GM23248 (cell line): ENCODE measurements at regions not wholly inside any gene's neighbourhood (a gene's known extent, or its start where the extent isn't known, plus 50 kb on each side); places are given as distances from the start of the nearest gene placed in this dataset.

ENCODE experiments used
- DNase-seq: peaks from one replicate; pipeline ENCODE4 v3.0.0-alpha.2; 2015
- H2AFZ ChIP-seq: fragments of 200-600 bp; sonication (generic); 2 replicates; pipeline ENCODE4 v1.6.1; 2016; ENCODE audit warnings: antibody characterized with exemption
- H3F3A ChIP-seq: fragments of 200-600 bp; sonication (generic); 2 replicates; pipeline ENCODE4 v1.6.1; 2016; ENCODE audit warnings: mild to moderate bottlenecking, antibody characterized with exemption, mixed run types; ENCODE audit not compliant: insufficient read depth
- H3K27ac ChIP-seq: fragments of 200-600 bp; sonication (generic); 2 replicates; pipeline ENCODE4 v1.5.1; 2016; ENCODE audit warnings: mild to moderate bottlenecking
- H3K27me3 ChIP-seq: fragments of 200-600 bp; sonication (generic); replicated peaks from 2 replicates; pipeline ENCODE4 v1.6.1; 2016; ENCODE audit warnings: mild to moderate bottlenecking; ENCODE audit not compliant: insufficient read depth
- H3K36me3 ChIP-seq: fragments of 200-600 bp; sonication (generic); 2 replicates; pipeline ENCODE4 v1.6.1; 2016; ENCODE audit warnings: low read depth, mild to moderate bottlenecking
- H3K4me1 ChIP-seq: fragments of 200-600 bp; sonication (generic); 2 replicates; pipeline ENCODE4 v1.6.1; 2016; ENCODE audit warnings: mild to moderate bottlenecking; ENCODE audit not compliant: insufficient read depth
- H3K4me2 ChIP-seq: fragments of 200-600 bp; sonication (generic); one replicate; pipeline ENCODE4 v1.6.1; 2016; ENCODE audit warnings: mild to moderate bottlenecking; ENCODE audit not compliant: unreplicated experiment
- H3K4me3 ChIP-seq: fragments of 200-600 bp; sonication (generic); 2 replicates; pipeline ENCODE4 v1.5.1; 2016; ENCODE audit warnings: mild to moderate bottlenecking
- H3K79me2 ChIP-seq: fragments of 200-600 bp; sonication (generic); 2 replicates; pipeline ENCODE4 v1.6.1; 2016; ENCODE audit warnings: mild to moderate bottlenecking; ENCODE audit not compliant: insufficient read depth
- H3K9ac ChIP-seq: fragments of 200-600 bp; sonication (generic); 2 replicates; pipeline ENCODE4 v1.6.1; 2016; ENCODE audit warnings: mild to moderate bottlenecking
- H3K9me2 ChIP-seq: fragments of 200-600 bp; sonication (generic); 2 replicates; pipeline ENCODE4 v1.6.1; 2016; ENCODE audit warnings: mixed run types, mild to moderate bottlenecking, moderate library complexity; ENCODE audit not compliant: insufficient read depth
- H3K9me3 ChIP-seq: fragments of 200-600 bp; sonication (generic); one replicate; pipeline ENCODE4 v1.6.1; 2017; ENCODE audit warnings: low read depth
- H4K20me1 ChIP-seq: fragments of 200-600 bp; sonication (generic); 2 replicates; pipeline ENCODE4 v1.6.0; 2016; ENCODE audit not compliant: insufficient read depth
- EZH2 ChIP-seq: fragments of 200-600 bp; sonication (generic); IDR thresholded peaks from 2 replicates; pipeline ENCODE4 v1.6.1; 2018; ENCODE audit warnings: antibody characterized with exemption, mild to moderate bottlenecking; ENCODE audit not compliant: insufficient read depth, poor library complexity, severe bottlenecking
- EZH2phosphoT487 ChIP-seq: fragments of 200-600 bp; sonication (generic); IDR thresholded peaks from 2 replicates; pipeline ENCODE4 v1.6.1; 2018; ENCODE audit warnings: antibody characterized with exemption, moderate library complexity, mild to moderate bottlenecking, low read depth; ENCODE audit not compliant: insufficient read depth
- WGBS, 2 experiments: methylation state at CpG; one replicate each; pipeline ENCODE4 v1.1.6; 2015 to 2017; ENCODE audit warnings: low lambda C conversion rate in 2 of 2, low coverage in 1 of 2; ENCODE audit errors: missing lambda C conversion rate in 2 of 2; 5-methylcytosine and 5-hydroxymethylcytosine counted together
- in situ Hi-C: fragments of 300-500 bp; cut with MboI; formaldehyde crosslinking; loops from 2 replicates; pipeline ENCODE4 v1.15.0; 2020

DNA sequence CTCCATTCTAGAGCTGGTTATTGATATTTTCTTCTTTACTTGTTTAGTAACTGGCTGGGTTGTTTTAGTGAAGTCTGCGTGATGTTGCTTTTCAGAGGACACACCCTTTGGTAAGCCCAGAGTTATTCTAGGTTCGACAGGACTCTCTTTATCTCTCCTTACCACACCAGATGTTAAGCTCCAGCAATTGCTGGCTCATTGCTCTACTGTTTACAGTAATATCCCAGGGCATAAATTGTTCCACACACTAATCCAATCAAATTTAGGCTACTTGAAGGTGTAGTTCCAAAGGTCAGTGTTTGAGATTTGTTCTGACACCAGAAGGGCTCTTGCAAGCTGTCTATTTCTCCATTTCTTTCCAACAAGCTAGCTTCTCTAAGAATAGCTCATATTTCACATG lies 506.6 kb downstream of the NR4A2 start:
- no peaks in the 10 kb centered on the region; the same call in 1 of the 2 replicates for H3K9me2 ChIP-seq
- H4K20me1 ChIP-seq: no peaks in the 10 kb centered on the region
- DNase-seq: no peak
- no peaks in the 10 kb centered on the region for H3K27me3 ChIP-seq
- no peaks in the 10 kb centered on the region for H3K36me3 ChIP-seq
- no peak overlapping the region for H3K9ac ChIP-seq
- no peak for TF ChIP-seq EZH2
- TF ChIP-seq EZH2phosphoT487: no peak
- in situ Hi-C loops: no loop called here
- H3K9me3 ChIP-seq: no peaks in the 10 kb centered on the region
- H2AFZ ChIP-seq: no peak overlapping the region
- H3K79me2 ChIP-seq: no peaks in the 10 kb centered on the region
- 10 to 11% methylated on average over 2 of the region's 2 CpGs for WGBS, 2 experiments
- no peak overlapping the region for H3K4me2 ChIP-seq
- no peaks in the 10 kb centered on the region for H3F3A ChIP-seq
- no peak overlapping the region for H3K27ac ChIP-seq
- H3K4me3 ChIP-seq: no peak overlapping the region
- H3K4me1 ChIP-seq: no peaks in the 10 kb centered on the region

DNA sequence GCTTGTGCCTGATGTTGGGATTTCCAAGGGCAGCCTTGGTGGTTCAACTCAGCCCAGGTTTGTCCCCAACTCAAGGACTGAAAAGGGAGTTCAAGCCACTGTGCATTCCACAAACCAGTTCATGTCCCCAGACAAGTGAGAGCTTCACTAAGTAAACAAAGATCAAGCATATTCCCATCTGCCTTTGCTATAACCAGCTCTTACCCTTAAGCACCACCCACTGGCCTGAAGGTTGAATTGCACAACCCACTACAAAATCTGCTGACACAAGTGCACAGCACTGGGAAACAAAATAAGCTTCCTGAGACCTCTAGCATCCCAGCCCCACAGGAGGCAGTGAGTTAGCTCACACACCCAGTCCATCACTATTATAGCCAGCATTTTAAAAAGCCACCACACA lies 516.7 kb downstream of the NR4A2 start:
- Histone ChIP-seq H3K4me1 (no peaks in the 10 kb centered on the region), H4K20me1 (no peaks in the 10 kb centered on the region), H3K27ac (no peak overlapping the region), H3F3A (no peaks in the 10 kb centered on the region), H3K4me3 (no peak overlapping the region), H3K9me3 (no peaks in the 10 kb centered on the region), H3K27me3 (no peaks in the 10 kb centered on the region), H2AFZ (no peak overlapping the region), H3K36me3 (no peaks in the 10 kb centered on the region), H3K9ac (no peak overlapping the region), H3K4me2 (no peak overlapping the region), H3K9me2 (no peaks in the 10 kb centered on the region), H3K79me2 (no peaks in the 10 kb centered on the region)
- TF ChIP-seq EZH2 (no peak), EZH2phosphoT487 (no peak)
- in situ Hi-C loops: no loop called here
- peak; percentile 0 for DNase-seq

DNA sequence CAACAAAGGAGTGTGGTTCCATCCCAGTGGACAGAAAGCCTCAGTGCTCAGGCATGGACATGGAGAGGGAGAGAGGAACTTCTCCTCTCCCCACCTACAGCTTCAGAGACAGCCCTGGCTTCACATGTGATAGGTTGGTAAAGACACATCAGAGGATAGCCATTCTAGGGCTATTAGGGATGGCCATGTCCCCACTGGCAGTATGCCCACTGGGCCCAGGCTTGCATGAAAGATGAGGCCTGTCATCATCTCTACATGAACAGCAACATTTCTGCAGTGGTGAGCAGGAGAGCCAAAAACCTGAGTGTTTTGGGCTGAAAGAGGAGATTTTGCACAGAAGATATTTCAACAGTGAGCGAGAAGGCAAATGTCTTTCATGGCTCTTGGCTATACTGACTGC lies 517.2 kb downstream of the NR4A2 start:
- no peak overlapping the region for H2AFZ ChIP-seq
- H3K4me2 ChIP-seq: no peak overlapping the region
- H3K4me3 ChIP-seq: no peak overlapping the region
- in situ Hi-C loops: no loop called here
- H3K36me3 ChIP-seq: no peaks in the 10 kb centered on the region
- no peaks in the 10 kb centered on the region for H3K27me3 ChIP-seq
- no peaks in the 10 kb centered on the region for H4K20me1 ChIP-seq
- TF ChIP-seq EZH2 (no peak), EZH2phosphoT487 (no peak)
- no peaks in the 10 kb centered on the region for H3K9me2 ChIP-seq
- H3K9ac ChIP-seq: no peak overlapping the region
- H3F3A ChIP-seq: no peaks in the 10 kb centered on the region
- no peak overlapping the region for H3K27ac ChIP-seq
- DNase-seq: no peak
- H3K9me3 ChIP-seq: no peaks in the 10 kb centered on the region
- H3K4me1 ChIP-seq: no peaks in the 10 kb centered on the region
- WGBS, 2 experiments: 32 to 38% methylated on average over 1 of the region's 1 CpG
- H3K79me2 ChIP-seq: no peaks in the 10 kb centered on the region

DNA sequence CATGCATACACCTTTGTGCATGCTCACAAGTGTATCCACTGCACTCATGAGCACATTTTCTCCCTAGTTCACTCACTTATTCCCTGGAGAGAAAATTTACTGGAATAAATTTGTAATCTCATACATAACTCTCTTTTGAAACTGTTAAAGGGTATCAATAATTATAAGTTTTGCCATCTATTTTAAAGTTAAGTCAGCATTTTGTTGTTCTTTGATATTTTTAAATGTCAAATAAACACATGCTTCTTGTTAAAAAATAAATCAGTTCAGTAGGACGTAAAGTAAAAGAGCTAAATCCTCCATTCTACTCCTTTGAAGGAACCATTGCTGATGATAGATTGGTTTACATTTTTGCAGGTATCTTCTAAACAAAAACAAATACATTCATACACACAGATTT lies 522.1 kb downstream of the NR4A2 start:
- Histone ChIP-seq H2AFZ (no peak overlapping the region), H4K20me1 (no peaks in the 10 kb centered on the region), H3K9me2 (no peaks in the 10 kb centered on the region), H3K79me2 (no peaks in the 10 kb centered on the region), H3K36me3 (no peaks in the 10 kb centered on the region), H3K4me1 (no peaks in the 10 kb centered on the region), H3K4me3 (no peak overlapping the region), H3K27me3 (no peaks in the 10 kb centered on the region), H3K9me3 (no peaks in the 10 kb centered on the region), H3K4me2 (no peak overlapping the region), H3F3A (no peaks in the 10 kb centered on the region), H3K9ac (no peak overlapping the region), H3K27ac (no peak overlapping the region)
- no peak for DNase-seq
- WGBS, 2 experiments: 0 to 2% methylated on average over 1 of the region's 1 CpG
- in situ Hi-C loops: no loop called here
- TF ChIP-seq EZH2 (no peak), EZH2phosphoT487 (no peak)

DNA sequence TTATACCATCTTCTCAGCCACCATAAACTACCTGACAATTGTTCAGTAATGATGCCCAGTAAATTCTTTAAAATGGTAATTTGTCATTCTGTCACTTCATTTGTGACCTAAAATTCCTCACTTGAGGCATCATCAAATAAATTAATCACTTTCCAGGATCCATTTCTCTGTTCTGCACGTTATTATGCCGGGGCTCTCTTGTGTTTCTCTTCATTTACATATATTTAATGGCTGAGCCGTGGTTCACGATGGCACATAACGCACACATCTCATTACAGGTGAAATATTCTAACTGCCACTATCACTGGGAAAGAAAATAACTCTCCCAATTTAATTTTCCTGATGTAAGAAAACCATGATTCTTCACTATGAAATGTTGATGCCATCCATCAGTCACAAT lies 529.6 kb downstream of the NR4A2 start:
- H3K27me3 ChIP-seq: no peaks in the 10 kb centered on the region
- no peak for DNase-seq
- H3K36me3 ChIP-seq: no peaks in the 10 kb centered on the region
- H3K9me2 ChIP-seq: no peaks in the 10 kb centered on the region
- TF ChIP-seq EZH2phosphoT487 (no peak), EZH2 (no peak)
- H3K4me3 ChIP-seq: no peak overlapping the region
- 17 to 22% methylated on average over 5 of the region's 5 CpGs for WGBS, 2 experiments
- no peaks in the 10 kb centered on the region for H4K20me1 ChIP-seq
- H3F3A ChIP-seq: no peaks in the 10 kb centered on the region
- H3K9ac ChIP-seq: no peak overlapping the region
- H2AFZ ChIP-seq: no peak overlapping the region
- in situ Hi-C loops: no loop called here
- H3K27ac ChIP-seq: no peak overlapping the region
- no peak overlapping the region for H3K4me2 ChIP-seq
- no peaks in the 10 kb centered on the region for H3K9me3 ChIP-seq
- H3K4me1 ChIP-seq: no peaks in the 10 kb centered on the region
- H3K79me2 ChIP-seq: no peaks in the 10 kb centered on the region
